GM18909 (cell line): ENCODE measurements at regions not wholly inside any gene's neighbourhood (a gene's known extent, or its start where the extent isn't known, plus 50 kb on each side); places are given as distances from the start of the nearest gene placed in this dataset.
"Not testable (repeated sequence)": the region's sequence is repeated elsewhere in the genome, so short reads cannot be mapped to it uniquely, and the experiment has no call there.

Source experiments
- ATAC-seq: cut with Tn5 transposase; IDR thresholded peaks from one replicate; pipeline ENCODE4 v1.9.1; 2021; ENCODE audit warnings: mild to moderate bottlenecking; ENCODE audit not compliant: unreplicated experiment, poor library complexity

- ATAC-seq: no peak
These were observed 417.4 kb upstream of the NAALADL2 start for GRCh38 chr3:174441588-174442301.

- no peak for ATAC-seq
These were observed 416.8 kb upstream of the NAALADL2 start for GRCh38 chr3:174442302-174442682.

GRCh38 chr3:174444391-174444790 is 414.7 kb upstream of the NAALADL2 start:
- no peak for ATAC-seq

- ATAC-seq: no peak
These were observed 401.4 kb upstream of the NAALADL2 start for GRCh38 chr3:174457758-174458157.

GRCh38 chr3:174460831-174461230 is 398.3 kb upstream of the NAALADL2 start:
- ATAC-seq: no peak

GRCh38 chr3:174462916-174463315 is 396.2 kb upstream of the NAALADL2 start:
- ATAC-seq: no peak

GRCh38 chr3:174465177-174465576 is 394.0 kb upstream of the NAALADL2 start:
- ATAC-seq: no peak

- ATAC-seq: no peak
These were observed 392.6 kb upstream of the NAALADL2 start for GRCh38 chr3:174466471-174467054.

- no peak for ATAC-seq
These were observed 381.6 kb upstream of the NAALADL2 start for GRCh38 chr3:174477491-174477890.

- no peak for ATAC-seq
These were observed 378.4 kb upstream of the NAALADL2 start for GRCh38 chr3:174480767-174481166.

GRCh38 chr3:174482541-174482940 is 376.6 kb upstream of the NAALADL2 start:
- no peak for ATAC-seq

GRCh38 chr3:174483254-174483653 is 375.9 kb upstream of the NAALADL2 start:
- no peak for ATAC-seq

GRCh38 chr3:174483856-174484255 is 375.3 kb upstream of the NAALADL2 start:
- not testable (repeated sequence) for ATAC-seq

GRCh38 chr3:174488527-174488926 is 370.6 kb upstream of the NAALADL2 start:
- no peak for ATAC-seq

- no peak for ATAC-seq
These were observed 363.8 kb upstream of the NAALADL2 start for GRCh38 chr3:174495311-174495710.

GRCh38 chr3:174495928-174496327 is 363.2 kb upstream of the NAALADL2 start:
- ATAC-seq: no peak

GRCh38 chr3:174498638-174499037 is 360.5 kb upstream of the NAALADL2 start:
- no peak for ATAC-seq

GRCh38 chr3:174505266-174505665 is 353.9 kb upstream of the NAALADL2 start:
- no peak for ATAC-seq

GRCh38 chr3:174524203-174524602 is 334.9 kb upstream of the NAALADL2 start:
- no peak for ATAC-seq

GRCh38 chr3:174529298-174529697 is 329.8 kb upstream of the NAALADL2 start:
- ATAC-seq: no peak

- no peak for ATAC-seq
These were observed 327.7 kb upstream of the NAALADL2 start for GRCh38 chr3:174531262-174531982.
